Neuron (in vitro differentiated cells): ENCODE measurements at regions not wholly inside any gene's neighbourhood (a gene's known extent, or its start where the extent isn't known, plus 50 kb on each side); places are given as distances from the start of the nearest gene placed in this dataset.
"Not testable (repeated sequence)": the region's sequence is repeated elsewhere in the genome, so short reads cannot be mapped to it uniquely, and the experiment has no call there.

Experiments used
- H2AFZ ChIP-seq: one replicate; pipeline ENCODE4 v1.6.1; 2013; ENCODE audit warnings: low read depth, mild to moderate bottlenecking, inconsistent platforms, low read length, moderate library complexity
- H3K27me3 ChIP-seq: one replicate; pipeline ENCODE4 v1.6.1; 2013; ENCODE audit warnings: low read length; ENCODE audit not compliant: insufficient read depth
- H3K36me3 ChIP-seq: one replicate; pipeline ENCODE4 v1.6.1; 2013; ENCODE audit warnings: low read length; ENCODE audit not compliant: insufficient read depth
- H3K4me1 ChIP-seq: one replicate; pipeline ENCODE4 v1.6.1; 2013; ENCODE audit warnings: low read length; ENCODE audit not compliant: insufficient read depth
- H3K4me3 ChIP-seq: 2 replicates; pipeline ENCODE4 v1.5.1; 2013; ENCODE audit warnings: mild to moderate bottlenecking, low read length, moderate library complexity
- H3K9me3 ChIP-seq: one replicate; pipeline ENCODE4 v1.6.1; 2013; ENCODE audit warnings: low read length

DNA sequence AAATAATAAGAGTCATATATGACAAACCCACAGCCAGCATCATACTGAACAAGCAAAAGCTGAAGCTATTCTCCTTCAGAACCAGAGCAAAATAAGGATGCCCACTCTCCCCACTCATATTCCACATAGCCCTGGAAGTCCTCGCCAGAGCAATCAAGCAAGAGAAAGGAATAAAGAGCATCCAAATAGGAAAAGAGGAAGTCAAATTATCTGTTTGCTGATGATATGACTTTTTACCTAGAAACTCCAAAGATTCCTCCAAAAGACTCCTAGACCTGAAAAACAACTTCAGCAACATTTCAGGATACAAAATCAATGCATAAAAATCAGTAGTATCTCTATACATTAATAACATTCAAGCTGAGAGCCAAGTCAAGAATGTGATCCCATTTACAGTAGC is 217.5 kb downstream of the ABCC12 start:
- Histone ChIP-seq H2AFZ (no peak overlapping the region), H3K9me3 (no peaks in the 10 kb centered on the region), H3K27me3 (no peaks in the 10 kb centered on the region), H3K36me3 (no peaks in the 10 kb centered on the region), H3K4me3 (no peak overlapping the region), H3K4me1 (no peaks in the 10 kb centered on the region)

DNA sequence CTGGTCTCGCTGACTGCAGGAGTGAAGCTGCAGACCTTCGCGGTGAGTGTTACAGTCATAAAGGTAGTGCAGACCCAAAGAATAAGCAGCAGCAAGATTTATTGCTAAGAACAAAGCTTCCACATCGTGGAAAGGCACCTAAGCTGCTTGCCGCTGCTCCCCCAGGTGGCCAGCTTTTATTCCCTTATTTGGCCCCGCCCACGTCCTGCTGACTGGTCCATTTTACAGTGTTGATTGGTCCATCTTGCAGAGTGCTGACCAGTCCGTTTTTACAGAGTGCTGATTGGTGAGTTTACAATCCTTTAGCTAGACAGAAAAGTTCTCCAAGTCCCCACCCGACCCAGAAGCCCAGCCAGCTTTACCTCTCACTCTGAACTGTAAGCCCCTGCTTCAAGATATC is 227.8 kb downstream of the ABCC12 start:
- no peaks in the 10 kb centered on the region for H3K4me1 ChIP-seq
- no peaks in the 10 kb centered on the region for H3K36me3 ChIP-seq
- no peaks in the 10 kb centered on the region for H3K27me3 ChIP-seq
- no peak overlapping the region for H3K4me3 ChIP-seq
- peaks cover 1% of the 10 kb centered on the region for H3K9me3 ChIP-seq
- H2AFZ ChIP-seq = no peak overlapping the region

DNA sequence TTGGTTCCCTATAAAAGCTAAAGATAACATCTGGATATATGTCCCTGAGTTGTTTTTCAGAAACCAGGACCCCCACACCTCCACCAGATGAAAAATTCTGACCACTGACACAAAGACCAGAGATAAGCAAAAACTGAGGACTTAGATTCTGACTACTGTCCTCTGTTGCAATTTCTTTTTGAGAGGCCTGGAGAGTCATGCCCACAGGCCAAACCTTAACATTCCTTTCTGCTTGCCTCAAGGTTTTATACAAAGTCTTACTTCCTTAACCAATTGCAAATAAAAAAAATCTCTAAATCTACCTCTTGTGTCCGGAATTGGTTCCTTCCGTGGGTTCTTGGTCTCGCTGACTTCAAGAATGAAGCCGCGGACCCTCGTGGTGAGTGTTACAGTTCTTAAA is 228.5 kb downstream of the ABCC12 start:
- H3K9me3 ChIP-seq = no peaks in the 10 kb centered on the region
- no peaks in the 10 kb centered on the region for H3K36me3 ChIP-seq
- H3K4me1 ChIP-seq = no peaks in the 10 kb centered on the region
- no peak overlapping the region for H2AFZ ChIP-seq
- H3K4me3 ChIP-seq = no peak overlapping the region
- no peaks in the 10 kb centered on the region for H3K27me3 ChIP-seq

DNA sequence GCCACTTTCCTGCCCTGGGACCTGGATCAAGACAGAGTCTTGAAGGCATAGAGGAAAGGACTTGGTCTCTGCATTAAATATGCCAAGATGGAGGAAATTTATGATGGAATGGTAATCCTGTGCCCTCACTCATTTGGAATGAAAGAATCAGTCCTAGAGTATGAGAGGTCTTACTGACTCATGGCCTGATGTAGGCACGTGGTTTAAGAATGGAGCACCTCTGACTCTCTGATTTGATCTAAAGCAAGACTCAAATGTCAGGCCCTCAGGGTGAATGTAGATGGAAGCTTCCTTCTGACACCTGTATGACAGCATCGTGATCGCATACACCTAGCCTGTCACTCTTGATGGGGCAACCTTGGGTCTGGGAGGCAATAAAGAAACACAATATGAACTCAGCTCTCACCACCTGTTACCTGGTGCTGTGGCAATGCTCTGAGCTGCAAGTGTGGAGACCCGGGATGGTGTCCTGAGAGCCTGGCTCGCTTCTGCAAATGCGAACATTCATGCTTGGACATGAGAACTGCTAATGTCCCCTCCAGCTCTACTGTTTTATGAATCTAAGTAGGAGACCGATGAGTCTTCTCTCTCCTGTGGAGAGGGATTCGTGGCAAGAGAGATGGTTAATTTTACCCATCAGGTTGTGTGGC is 229.9 kb downstream of the ABCC12 start:
- no peaks in the 10 kb centered on the region for H3K36me3 ChIP-seq
- no peak overlapping the region for H2AFZ ChIP-seq
- H3K4me1 ChIP-seq = no peaks in the 10 kb centered on the region
- no peaks in the 10 kb centered on the region for H3K27me3 ChIP-seq
- no peaks in the 10 kb centered on the region for H3K9me3 ChIP-seq
- H3K4me3 ChIP-seq = no peak overlapping the region

DNA sequence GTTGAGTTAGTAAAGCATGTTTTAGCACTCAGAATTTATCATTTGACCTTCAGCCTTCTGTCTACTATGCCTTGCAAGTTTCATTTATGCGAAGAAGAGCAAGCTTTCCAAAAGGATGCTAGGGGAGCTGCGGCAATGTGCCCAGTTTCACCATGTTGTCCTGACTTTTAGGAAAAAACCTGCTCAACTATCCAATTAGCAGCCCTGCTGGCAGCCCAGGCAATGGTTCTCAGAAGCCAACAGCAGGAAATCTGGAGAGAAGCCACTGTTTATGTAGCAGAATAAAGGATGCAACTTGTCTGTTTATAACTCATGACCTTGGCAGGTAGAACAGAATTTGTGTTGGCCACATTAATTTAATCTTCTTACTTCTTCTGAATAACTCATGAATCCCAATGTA is 230.8 kb downstream of the ABCC12 start:
- Histone ChIP-seq H3K36me3 (no peaks in the 10 kb centered on the region), H2AFZ (no peak overlapping the region), H3K4me3 (no peak overlapping the region), H3K27me3 (no peaks in the 10 kb centered on the region), H3K4me1 (no peaks in the 10 kb centered on the region), H3K9me3 (no peaks in the 10 kb centered on the region)

DNA sequence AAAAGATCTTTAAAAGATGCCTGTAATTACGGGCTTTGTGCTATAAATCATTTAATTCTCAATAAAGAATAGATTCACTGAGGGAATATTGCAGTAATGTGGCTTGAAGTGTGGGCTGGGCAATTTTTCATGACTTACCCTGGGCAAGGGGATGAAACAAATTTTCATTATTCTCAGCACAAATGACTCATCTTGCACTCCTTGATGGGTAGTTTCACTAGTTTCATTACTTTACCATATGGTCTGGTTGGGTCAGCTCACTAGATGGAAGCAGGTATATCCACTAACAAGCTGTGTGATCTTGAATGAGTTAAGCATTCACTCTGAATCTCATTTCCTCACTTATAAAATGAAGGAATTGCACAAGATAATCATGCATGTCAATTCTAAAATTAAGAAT is 234.3 kb downstream of the ABCC12 start:
- Histone ChIP-seq H3K4me1 (no peaks in the 10 kb centered on the region), H2AFZ (no peak overlapping the region), H3K27me3 (no peaks in the 10 kb centered on the region), H3K4me3 (no peak overlapping the region), H3K36me3 (no peaks in the 10 kb centered on the region), H3K9me3 (no peaks in the 10 kb centered on the region)

DNA sequence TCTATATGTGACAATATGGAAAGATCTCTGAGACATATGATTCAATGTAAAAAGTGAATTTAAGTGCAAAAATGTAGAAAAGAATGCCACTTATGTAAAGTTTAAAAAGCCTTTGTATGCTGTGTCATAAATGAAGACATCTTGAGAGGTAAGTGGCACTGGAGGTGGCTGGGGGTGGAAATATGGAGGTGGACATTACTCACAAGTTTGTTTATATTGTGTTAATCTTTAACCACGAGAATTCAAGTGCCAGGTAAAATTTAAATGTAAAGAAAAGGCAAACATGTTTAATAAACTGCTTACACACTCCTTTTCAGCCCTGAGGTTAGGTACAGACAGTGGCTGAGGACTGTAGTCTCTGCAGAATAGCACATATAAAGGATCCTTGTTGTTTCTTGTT is 235.1 kb downstream of the ABCC12 start:
- H3K9me3 ChIP-seq = no peaks in the 10 kb centered on the region
- no peak overlapping the region for H2AFZ ChIP-seq
- no peaks in the 10 kb centered on the region for H3K36me3 ChIP-seq
- H3K4me3 ChIP-seq = no peak overlapping the region
- H3K4me1 ChIP-seq = no peaks in the 10 kb centered on the region
- H3K27me3 ChIP-seq = no peaks in the 10 kb centered on the region

DNA sequence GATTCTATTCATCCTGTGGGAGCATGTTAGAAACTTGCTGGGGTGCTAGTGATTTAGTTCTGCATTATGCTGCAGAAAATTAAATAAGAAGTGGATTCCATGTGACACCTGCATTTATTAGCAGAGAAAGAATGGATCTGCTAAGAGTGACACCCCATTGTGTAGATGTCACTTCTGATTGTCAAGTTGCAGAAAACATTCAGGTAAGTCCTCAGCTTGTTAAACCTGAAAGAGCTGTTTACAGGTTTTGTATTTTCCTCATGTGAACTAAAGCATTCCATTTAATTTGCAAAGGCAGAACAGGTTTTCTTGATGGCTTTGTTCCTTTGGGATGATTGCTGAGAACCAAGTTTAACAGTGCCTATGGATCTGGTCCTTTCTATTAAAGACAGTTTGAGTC is 238.7 kb downstream of the ABCC12 start:
- Histone ChIP-seq H3K4me3 (no peak overlapping the region), H2AFZ (no peak overlapping the region), H3K4me1 (no peaks in the 10 kb centered on the region)

DNA sequence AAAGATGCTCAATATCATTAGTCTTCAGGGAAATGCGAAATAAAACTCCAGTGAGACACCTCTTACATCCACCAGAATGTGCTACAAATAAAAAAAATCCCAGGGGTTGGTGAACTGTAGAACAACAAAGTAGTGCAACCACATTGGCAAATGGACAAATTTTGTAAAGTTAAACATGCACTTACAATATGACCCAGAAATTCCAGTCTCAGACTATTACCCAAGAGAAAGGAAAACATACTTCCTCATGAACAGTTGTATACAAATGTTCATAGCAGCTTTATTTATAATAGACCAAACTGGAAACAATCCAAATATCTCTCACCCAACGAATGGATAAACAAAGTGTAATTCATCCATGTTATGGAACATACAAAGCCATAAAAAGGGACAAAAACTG is 239.5 kb downstream of the ABCC12 start:
- no peak overlapping the region for H2AFZ ChIP-seq
- H3K36me3 ChIP-seq = no peaks in the 10 kb centered on the region
- H3K9me3 ChIP-seq = no peaks in the 10 kb centered on the region
- H3K4me3 ChIP-seq = no peak overlapping the region
- H3K27me3 ChIP-seq = no peaks in the 10 kb centered on the region
- no peaks in the 10 kb centered on the region for H3K4me1 ChIP-seq

More for the DNA sequence above, 238.7 kb downstream of the ABCC12 start:
- H3K9me3 ChIP-seq = no peaks in the 10 kb centered on the region
- no peaks in the 10 kb centered on the region for H3K27me3 ChIP-seq
- H3K36me3 ChIP-seq = no peaks in the 10 kb centered on the region

DNA sequence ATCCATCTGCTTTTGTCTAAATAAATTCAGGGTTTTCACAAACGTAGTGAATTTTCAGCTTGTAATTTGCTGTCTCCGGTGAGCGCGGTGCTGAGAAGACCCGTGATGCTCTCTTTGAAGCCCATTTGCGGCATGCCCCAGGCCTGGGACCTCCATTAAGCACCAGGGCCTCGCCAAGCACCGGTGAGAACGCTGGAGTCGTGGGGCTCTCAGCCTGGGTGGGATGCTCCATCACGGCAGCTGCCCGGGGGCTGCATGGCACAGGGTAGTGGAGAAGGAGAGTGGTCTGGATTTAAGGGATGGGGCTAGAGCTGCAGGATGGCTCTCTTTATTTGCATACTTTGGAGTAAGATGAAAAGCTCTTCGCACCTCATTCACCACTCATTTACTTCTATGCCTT is 248.7 kb downstream of the ABCC12 start:
- Histone ChIP-seq H3K9me3 (no peaks in the 10 kb centered on the region), H3K4me1 (no peaks in the 10 kb centered on the region), H3K36me3 (no peaks in the 10 kb centered on the region), H2AFZ (no peak overlapping the region), H3K4me3 (no peak overlapping the region), H3K27me3 (no peaks in the 10 kb centered on the region)

DNA sequence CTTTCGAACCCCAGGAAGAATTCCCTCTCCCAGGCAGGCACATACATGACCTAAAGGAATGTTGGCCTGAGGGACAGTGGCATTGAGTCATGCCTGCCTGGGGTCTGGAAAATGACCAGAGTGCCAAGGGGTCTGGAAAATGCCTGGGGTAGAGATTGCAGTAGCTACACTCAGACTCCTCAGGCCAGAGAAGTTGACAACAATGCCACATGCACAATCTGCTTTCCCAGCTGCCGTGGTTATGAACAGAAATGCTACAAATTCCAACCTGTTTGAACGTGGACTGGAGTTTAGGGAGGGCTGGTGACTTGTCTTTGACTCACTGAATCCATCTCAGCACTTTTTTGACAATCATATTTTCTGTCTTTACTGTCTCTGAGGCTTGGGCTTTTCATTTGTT is 250.0 kb downstream of the ABCC12 start:
- H3K9me3 ChIP-seq = no peaks in the 10 kb centered on the region
- H3K4me3 ChIP-seq = no peak overlapping the region
- H3K4me1 ChIP-seq = no peaks in the 10 kb centered on the region
- H3K27me3 ChIP-seq = no peaks in the 10 kb centered on the region
- H2AFZ ChIP-seq = no peak overlapping the region
- no peaks in the 10 kb centered on the region for H3K36me3 ChIP-seq

DNA sequence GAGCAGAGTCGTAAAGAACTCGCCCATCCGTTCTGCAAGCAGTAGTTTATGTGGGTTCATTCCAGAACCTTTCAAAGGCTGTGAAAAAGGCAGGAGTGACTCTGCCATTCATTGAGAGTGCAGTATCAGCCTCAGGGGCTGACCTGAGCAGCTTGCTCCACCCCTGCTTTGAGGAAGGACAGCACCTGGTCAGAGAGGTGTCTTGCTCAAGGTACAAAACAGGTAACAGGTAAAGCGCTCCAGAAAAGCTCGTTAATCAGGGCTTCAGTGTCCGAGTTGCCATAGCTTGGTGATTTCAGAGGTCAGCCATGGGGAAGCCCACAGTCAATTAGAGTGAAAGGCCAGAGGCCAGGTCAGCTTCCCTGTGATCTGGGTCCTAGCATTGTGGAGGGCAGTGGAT is 251.1 kb downstream of the ABCC12 start:
- H3K27me3 ChIP-seq = no peaks in the 10 kb centered on the region
- no peak overlapping the region for H3K4me3 ChIP-seq

DNA sequence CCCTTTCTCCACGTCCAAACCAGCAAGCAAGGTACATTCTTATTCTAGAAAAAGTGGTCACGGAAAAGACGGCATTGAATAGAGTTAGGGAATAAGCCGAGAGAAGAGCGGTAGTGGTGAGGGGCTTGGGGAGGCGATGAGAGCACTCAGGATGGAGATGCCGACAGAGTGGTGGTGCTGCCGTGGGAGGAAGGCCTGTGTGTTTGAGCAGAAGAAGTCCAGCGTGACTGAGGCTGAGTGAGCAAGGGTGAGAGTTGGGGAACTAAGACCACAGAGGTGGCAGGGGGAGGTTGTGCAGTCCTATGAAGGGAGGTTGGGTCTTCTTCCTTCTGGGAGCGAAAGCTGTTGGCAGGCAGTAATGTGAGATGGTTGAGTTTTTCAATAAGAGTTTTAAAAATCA is 252.3 kb downstream of the ABCC12 start:
- no peak overlapping the region for H2AFZ ChIP-seq
- no peaks in the 10 kb centered on the region for H3K4me1 ChIP-seq
- H3K36me3 ChIP-seq = no peaks in the 10 kb centered on the region
- H3K27me3 ChIP-seq = no peaks in the 10 kb centered on the region
- H3K9me3 ChIP-seq = no peaks in the 10 kb centered on the region
- H3K4me3 ChIP-seq = no peak overlapping the region

More for the DNA sequence above, 251.1 kb downstream of the ABCC12 start:
- no peaks in the 10 kb centered on the region for H3K4me1 ChIP-seq
- H3K36me3 ChIP-seq = no peaks in the 10 kb centered on the region
- no peak overlapping the region for H2AFZ ChIP-seq
- no peaks in the 10 kb centered on the region for H3K9me3 ChIP-seq

DNA sequence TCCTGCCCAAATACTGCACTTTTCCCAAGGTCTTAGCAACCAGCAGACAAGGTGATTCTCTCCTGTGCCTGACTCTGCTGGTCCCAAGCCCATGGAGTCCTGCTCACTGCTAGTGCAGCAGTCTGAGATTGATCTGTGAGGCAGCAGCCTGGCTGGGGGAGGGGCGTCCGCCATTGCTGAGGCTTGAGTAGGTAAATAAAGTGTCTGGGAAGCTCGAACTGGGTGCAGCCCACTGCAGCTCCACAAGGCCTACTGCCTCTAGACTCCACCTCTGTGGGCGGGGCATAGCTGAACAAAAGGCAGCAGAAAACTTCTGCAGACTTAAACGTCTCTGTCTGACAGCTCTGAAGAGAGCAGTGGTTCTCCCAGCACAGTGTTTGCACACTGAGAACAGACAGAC is 258.7 kb downstream of the ABCC12 start:
- H3K9me3 ChIP-seq, H3K27me3 ChIP-seq, H2AFZ ChIP-seq, H3K36me3 ChIP-seq, H3K4me3 ChIP-seq, H3K4me1 ChIP-seq: not testable (repeated sequence)
